ENCODE measurements at regions not wholly inside any gene's neighbourhood (a gene's known extent, or its start where the extent isn't known, plus 50 kb on each side); places are given as distances from the start of the nearest gene placed in this dataset.
A peak's percentile ranks its signal among the peaks of the same experiment; 100 is the strongest.

- DNase-seq, result no peak
- ChIA-PET POLR2A (interaction anchor here (0.6 kb wide), 1 partner anchor 26 kb away, joined by 3 read pairs; no protein-coding TSS in a partner anchor), CTCF (interaction anchor here (1.4 to 2.4 kb wide), 2 partner anchors 14 to 18 kb away, joined by 4 to 6 read pairs; no protein-coding TSS in a partner anchor)
- Histone ChIP-seq H3K36me3 (ENCODE audit: control insufficient read depth in 4 of 4, insufficient read depth in 4 of 4, low read length in 3 of 4) (no peaks in the 10 kb centered on the region), H3K27ac (ENCODE audit: insufficient read depth in 1 of 2, low read depth in 1 of 2, low read length in 2 of 2, poor library complexity in 1 of 2, severe bottlenecking in 2 of 2) (no peak overlapping the region), H3K4me3 (ENCODE audit: control insufficient read depth in 1 of 7, extremely low read depth in 1 of 7, insufficient read depth in 4 of 7, low read depth in 2 of 7, low read length in 6 of 7) (no peak overlapping the region), H3K27me3 (replicated peaks in 2 of 5; ENCODE audit: control insufficient read depth in 4 of 5, insufficient read depth in 5 of 5, low read length in 4 of 5) (no peaks in the 10 kb centered on the region), H3K4me1 (ENCODE audit: control extremely low read depth in 1 of 4, control insufficient read depth in 4 of 4, insufficient read depth in 4 of 4, low read length in 3 of 4) (peaks cover 0 to 5% (median 4%) of the 10 kb centered on the region in 4 experiments), H3K9me3 (ENCODE audit: control extremely low read depth in 1 of 5, control insufficient read depth in 4 of 5, insufficient read depth in 2 of 5, low read depth in 1 of 5, low read length in 4 of 5) (peaks cover 0 to 2% (median 0%) of the 10 kb centered on the region in 5 experiments)
These were observed 231.3 kb upstream of the USP25 start for GRCh38 chr21:15498455-15498854.

GRCh38 chr21:15506086-15506485, 223.7 kb upstream of the USP25 start:
- H3K27ac ChIP-seq (ENCODE audit: insufficient read depth in 1 of 2, low read depth in 1 of 2, low read length in 2 of 2, poor library complexity in 1 of 2, severe bottlenecking in 2 of 2), result no peak overlapping the region
- H3K36me3 ChIP-seq (ENCODE audit: control insufficient read depth in 4 of 4, insufficient read depth in 4 of 4, low read length in 3 of 4), result no peaks in the 10 kb centered on the region
- POLR2A ChIA-PET, result no interaction called here
- CTCF ChIA-PET, result interaction anchor here (1.0 kb wide), 2 partner anchors 10 to 21 kb away, joined by 3 read pairs; no protein-coding TSS in a partner anchor
- no peaks in the 10 kb centered on the region for H3K27me3 ChIP-seq (replicated peaks in 2 of 5; ENCODE audit: control insufficient read depth in 4 of 5, insufficient read depth in 5 of 5, low read length in 4 of 5)
- H3K4me3 ChIP-seq (ENCODE audit: control insufficient read depth in 1 of 7, extremely low read depth in 1 of 7, insufficient read depth in 4 of 7, low read depth in 2 of 7, low read length in 6 of 7), result no peak overlapping the region
- WGBS (ENCODE audit: insufficient coverage), result no CpG with 5 or more reads among the region's 1 CpG
- no peaks in the 10 kb centered on the region for H3K9me3 ChIP-seq (ENCODE audit: control extremely low read depth in 1 of 5, control insufficient read depth in 4 of 5, insufficient read depth in 2 of 5, low read depth in 1 of 5, low read length in 4 of 5)
- no peak for DNase-seq
- H3K4me1 ChIP-seq (ENCODE audit: control extremely low read depth in 1 of 4, control insufficient read depth in 4 of 4, insufficient read depth in 4 of 4, low read length in 3 of 4), result no peaks in the 10 kb centered on the region

- 81% methylated on average over 3 of the region's 3 CpGs for WGBS (ENCODE audit: insufficient coverage)
- Histone ChIP-seq H3K27ac (ENCODE audit: insufficient read depth in 1 of 2, low read depth in 1 of 2, low read length in 2 of 2, poor library complexity in 1 of 2, severe bottlenecking in 2 of 2) (no peak overlapping the region), H3K4me3 (ENCODE audit: control insufficient read depth in 1 of 7, extremely low read depth in 1 of 7, insufficient read depth in 4 of 7, low read depth in 2 of 7, low read length in 6 of 7) (no peak overlapping the region), H3K36me3 (ENCODE audit: control insufficient read depth in 4 of 4, insufficient read depth in 4 of 4, low read length in 3 of 4) (no peaks in the 10 kb centered on the region), H3K4me1 (ENCODE audit: control extremely low read depth in 1 of 4, control insufficient read depth in 4 of 4, insufficient read depth in 4 of 4, low read length in 3 of 4) (peaks cover 0 to 2% (median 1%) of the 10 kb centered on the region in 4 experiments), H3K9me3 (ENCODE audit: control extremely low read depth in 1 of 5, control insufficient read depth in 4 of 5, insufficient read depth in 2 of 5, low read depth in 1 of 5, low read length in 4 of 5) (peaks cover 0 to 4% (median 0%) of the 10 kb centered on the region in 5 experiments), H3K27me3 (replicated peaks in 2 of 5; ENCODE audit: control insufficient read depth in 4 of 5, insufficient read depth in 5 of 5, low read length in 4 of 5) (no peaks in the 10 kb centered on the region)
- CTCF ChIA-PET, result no interaction called here
- no peak for DNase-seq
- POLR2A ChIA-PET, result no interaction called here
These were observed 221.2 kb upstream of the USP25 start for GRCh38 chr21:15508554-15508953.

DNA sequence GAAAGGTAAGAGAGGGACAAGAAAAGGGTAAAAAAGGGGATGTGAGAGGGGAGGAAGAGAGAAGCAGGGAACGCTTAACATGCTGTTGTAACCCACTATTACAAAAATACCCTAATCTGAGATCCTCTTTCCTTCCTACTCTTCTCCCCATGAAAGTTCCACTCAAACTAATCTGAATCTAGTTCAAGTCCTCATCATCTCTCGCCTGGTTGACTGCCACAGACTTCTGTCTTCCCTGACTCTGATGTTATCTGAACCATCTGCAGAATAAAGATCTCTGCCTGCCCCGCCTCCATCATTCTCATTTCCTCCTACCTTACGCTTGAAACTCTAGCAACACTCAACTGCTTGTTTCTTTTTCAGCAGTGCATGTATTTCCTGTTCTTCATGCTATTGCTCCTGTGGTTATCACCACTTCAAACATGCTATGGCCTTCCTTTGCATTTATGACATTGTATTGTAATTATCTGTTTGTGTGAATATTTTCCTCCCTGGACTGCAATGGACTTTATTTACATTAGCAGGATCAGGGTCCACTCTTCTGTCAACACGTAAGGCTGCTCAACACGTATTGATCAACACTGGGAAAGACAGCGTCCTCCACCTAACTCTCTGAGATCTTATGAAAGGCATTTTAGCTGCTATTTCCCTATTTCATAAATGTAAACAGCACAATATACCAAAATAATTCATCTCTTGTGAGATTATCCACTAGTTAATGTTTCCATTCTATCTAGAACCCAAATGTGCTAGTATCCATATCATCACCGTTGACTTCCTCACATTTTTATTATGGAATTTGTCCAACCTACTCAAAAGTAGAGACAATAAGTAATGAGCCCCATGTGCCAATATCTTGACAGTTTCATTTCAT, 215.5 kb upstream of the USP25 start:
- Histone ChIP-seq H3K9me3 (ENCODE audit: control extremely low read depth in 1 of 5, control insufficient read depth in 4 of 5, insufficient read depth in 2 of 5, low read depth in 1 of 5, low read length in 4 of 5) (peaks cover 0 to 9% (median 3%) of the 10 kb centered on the region in 5 experiments), H3K4me3 (ENCODE audit: control insufficient read depth in 1 of 7, extremely low read depth in 1 of 7, insufficient read depth in 4 of 7, low read depth in 2 of 7, low read length in 6 of 7) (peak overlapping the region in 4 of 7 experiments; percentile 1 to 45 (median 26)), H3K36me3 (ENCODE audit: control insufficient read depth in 4 of 4, insufficient read depth in 4 of 4, low read length in 3 of 4) (no peaks in the 10 kb centered on the region), H3K27ac (ENCODE audit: insufficient read depth in 1 of 2, low read depth in 1 of 2, low read length in 2 of 2, poor library complexity in 1 of 2, severe bottlenecking in 2 of 2) (peak overlapping the region in 1 of 2 experiments; percentile 11), H3K4me1 (ENCODE audit: control extremely low read depth in 1 of 4, control insufficient read depth in 4 of 4, insufficient read depth in 4 of 4, low read length in 3 of 4) (peaks cover 9 to 16% (median 13%) of the 10 kb centered on the region in 4 experiments), H3K27me3 (replicated peaks in 2 of 5; ENCODE audit: control insufficient read depth in 4 of 5, insufficient read depth in 5 of 5, low read length in 4 of 5) (no peaks in the 10 kb centered on the region)
- DNase-seq, result peak; percentile 46 to 91 (median 86)
- ChIA-PET POLR2A (no interaction called here), CTCF (interaction anchor here (0.6 to 0.9 kb wide), 2 partner anchors 14 to 377 kb away, joined by 3 to 4 read pairs; no protein-coding TSS in a partner anchor)
- 48% methylated on average over 7 of the region's 8 CpGs for WGBS (ENCODE audit: insufficient coverage)

- POLR2A ChIA-PET, result no interaction called here
- H3K27ac ChIP-seq (ENCODE audit: insufficient read depth in 1 of 2, low read depth in 1 of 2, low read length in 2 of 2, poor library complexity in 1 of 2, severe bottlenecking in 2 of 2), result no peak overlapping the region
- CTCF ChIA-PET, result interaction anchor here (0.8 to 4.4 kb wide), 5 partner anchors 17 to 37 kb away, joined by 3 to 18 read pairs (median 4); no protein-coding TSS in a partner anchor
- DNase-seq, result no peak
- peaks cover 0 to 9% (median 3%) of the 10 kb centered on the region in 5 experiments for H3K9me3 ChIP-seq (ENCODE audit: control extremely low read depth in 1 of 5, control insufficient read depth in 4 of 5, insufficient read depth in 2 of 5, low read depth in 1 of 5, low read length in 4 of 5)
- peaks cover 9 to 16% (median 13%) of the 10 kb centered on the region in 4 experiments for H3K4me1 ChIP-seq (ENCODE audit: control extremely low read depth in 1 of 4, control insufficient read depth in 4 of 4, insufficient read depth in 4 of 4, low read length in 3 of 4)
- H3K36me3 ChIP-seq (ENCODE audit: control insufficient read depth in 4 of 4, insufficient read depth in 4 of 4, low read length in 3 of 4), result no peaks in the 10 kb centered on the region
- H3K27me3 ChIP-seq (replicated peaks in 2 of 5; ENCODE audit: control insufficient read depth in 4 of 5, insufficient read depth in 5 of 5, low read length in 4 of 5), result no peaks in the 10 kb centered on the region
- whole genome bisulfite sequencing (ENCODE audit: insufficient coverage), result no CpG with 5 or more reads among the region's 2 CpGs
- no peak overlapping the region for H3K4me3 ChIP-seq (ENCODE audit: control insufficient read depth in 1 of 7, extremely low read depth in 1 of 7, insufficient read depth in 4 of 7, low read depth in 2 of 7, low read length in 6 of 7)
These were observed 213.9 kb upstream of the USP25 start for GRCh38 chr21:15515908-15516307.

DNA sequence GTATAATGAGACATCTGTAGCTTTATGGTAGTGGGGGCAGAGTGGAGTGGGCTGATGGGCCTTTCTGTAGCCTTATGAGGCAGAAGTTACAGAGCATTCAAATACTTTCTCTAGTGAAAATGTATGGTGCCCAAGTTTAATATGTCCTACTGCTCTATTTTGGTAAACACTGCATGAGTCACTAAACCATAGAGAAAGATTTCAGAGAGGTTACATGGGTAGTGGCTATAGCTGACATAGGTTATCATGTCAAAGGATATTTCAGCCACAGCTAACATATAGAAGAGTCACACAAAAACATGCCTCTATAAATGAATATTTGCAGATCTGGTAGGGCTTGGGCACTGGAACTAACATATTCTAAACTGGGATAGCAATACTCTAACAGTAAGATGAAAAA, 212.4 kb upstream of the USP25 start:
- ChIA-PET POLR2A (no interaction called here), CTCF (interaction anchor here (1.2 to 4.4 kb wide), 5 partner anchors 10 to 36 kb away, joined by 3 to 18 read pairs (median 4); no protein-coding TSS in a partner anchor)
- Histone ChIP-seq H3K4me1 (ENCODE audit: control extremely low read depth in 1 of 4, control insufficient read depth in 4 of 4, insufficient read depth in 4 of 4, low read length in 3 of 4) (peaks cover 12 to 20% (median 14%) of the 10 kb centered on the region in 4 experiments), H3K27ac (ENCODE audit: insufficient read depth in 1 of 2, low read depth in 1 of 2, low read length in 2 of 2, poor library complexity in 1 of 2, severe bottlenecking in 2 of 2) (no peak overlapping the region), H3K4me3 (ENCODE audit: control insufficient read depth in 1 of 7, extremely low read depth in 1 of 7, insufficient read depth in 4 of 7, low read depth in 2 of 7, low read length in 6 of 7) (no peak overlapping the region), H3K9me3 (ENCODE audit: control extremely low read depth in 1 of 5, control insufficient read depth in 4 of 5, insufficient read depth in 2 of 5, low read depth in 1 of 5, low read length in 4 of 5) (peaks cover 0 to 16% (median 3%) of the 10 kb centered on the region in 5 experiments), H3K27me3 (replicated peaks in 2 of 5; ENCODE audit: control insufficient read depth in 4 of 5, insufficient read depth in 5 of 5, low read length in 4 of 5) (no peaks in the 10 kb centered on the region), H3K36me3 (ENCODE audit: control insufficient read depth in 4 of 4, insufficient read depth in 4 of 4, low read length in 3 of 4) (no peaks in the 10 kb centered on the region)
- no peak for DNase-seq
